GM04504 (cell line): ENCODE measurements at regions not wholly inside any gene's neighbourhood (a gene's known extent, or its start where the extent isn't known, plus 50 kb on each side); places are given as distances from the start of the nearest gene placed in this dataset.
"Not testable (repeated sequence)": the region's sequence is repeated elsewhere in the genome, so short reads cannot be mapped to it uniquely, and the experiment has no call there.

Experiments used
- DNase-seq: peaks from one replicate; pipeline ENCODE4 v3.0.0-alpha.2; 2012; ENCODE audit warnings: low read depth

- DNase-seq: no peak
These were observed 60.0 kb downstream of the DMAC1 start for GRCh38 chr9:7739595-7739994.

GRCh38 chr9:7735311-7735710 lies 64.3 kb downstream of the DMAC1 start:
- no peak for DNase-seq

GRCh38 chr9:7730164-7730445 lies 69.5 kb downstream of the DMAC1 start:
- no peak for DNase-seq

- no peak for DNase-seq
These were observed 70.0 kb downstream of the DMAC1 start for GRCh38 chr9:7729371-7730163.

GRCh38 chr9:7721291-7721690 lies 78.3 kb downstream of the DMAC1 start:
- no peak for DNase-seq

DNA sequence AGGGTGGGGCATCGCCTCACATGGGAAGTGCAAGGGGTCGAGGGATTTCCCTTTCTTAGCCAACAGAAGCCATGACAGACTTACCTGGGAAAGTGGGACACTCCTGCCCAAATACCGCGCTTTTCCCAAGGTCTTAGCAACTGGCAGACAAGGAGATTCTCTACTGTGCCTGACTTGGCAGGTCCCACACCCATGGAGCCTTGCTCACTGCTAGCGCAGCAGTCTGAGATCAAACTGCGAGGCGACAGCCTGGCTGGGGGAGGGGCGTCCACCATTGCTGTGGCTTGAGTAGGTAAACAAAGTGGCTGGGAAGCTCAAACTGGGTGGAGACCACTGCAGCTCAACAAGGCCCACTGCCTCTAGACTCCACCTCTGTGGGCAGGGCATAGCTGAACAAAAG lies 86.5 kb downstream of the DMAC1 start:
- DNase-seq: not testable (repeated sequence)

DNA sequence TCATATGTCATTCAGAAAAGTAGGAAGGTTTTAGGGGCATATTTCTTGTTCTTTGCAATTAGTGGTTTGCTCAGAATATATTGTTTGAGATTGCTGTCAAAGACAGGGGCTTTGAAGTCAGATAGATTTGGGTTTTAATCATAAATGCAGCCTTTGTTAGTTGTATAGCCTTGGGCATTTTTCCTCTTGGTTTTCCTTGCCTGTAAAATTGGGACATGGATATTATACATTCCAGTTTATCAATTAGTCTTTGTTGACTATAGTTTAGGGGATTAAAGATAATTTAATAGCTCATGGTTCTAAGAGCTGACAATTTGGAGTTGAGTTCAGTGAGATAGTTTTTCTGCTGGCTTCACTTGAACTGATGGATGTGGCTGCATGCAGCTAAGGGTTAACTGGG lies 88.9 kb downstream of the DMAC1 start:
- no peak for DNase-seq

DNA sequence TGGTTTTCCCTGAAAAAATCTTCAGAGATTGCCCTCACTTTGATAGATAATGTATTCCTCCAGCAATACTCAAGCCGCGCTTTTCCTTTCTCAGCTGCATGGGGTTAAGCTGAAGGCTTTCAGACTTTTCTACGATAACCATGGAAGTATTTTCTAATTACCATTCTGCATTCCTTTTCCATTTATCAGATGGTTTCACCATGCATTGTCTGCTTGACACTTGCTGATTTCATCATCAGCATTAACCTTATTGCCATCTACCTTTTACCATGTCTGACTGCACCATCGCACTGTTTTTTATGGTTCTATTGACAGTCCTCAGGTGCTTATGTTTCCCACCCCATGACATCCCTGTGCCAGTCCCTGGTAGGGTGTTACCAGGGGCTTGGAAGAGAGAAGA lies 91.6 kb downstream of the DMAC1 start:
- no peak for DNase-seq

DNA sequence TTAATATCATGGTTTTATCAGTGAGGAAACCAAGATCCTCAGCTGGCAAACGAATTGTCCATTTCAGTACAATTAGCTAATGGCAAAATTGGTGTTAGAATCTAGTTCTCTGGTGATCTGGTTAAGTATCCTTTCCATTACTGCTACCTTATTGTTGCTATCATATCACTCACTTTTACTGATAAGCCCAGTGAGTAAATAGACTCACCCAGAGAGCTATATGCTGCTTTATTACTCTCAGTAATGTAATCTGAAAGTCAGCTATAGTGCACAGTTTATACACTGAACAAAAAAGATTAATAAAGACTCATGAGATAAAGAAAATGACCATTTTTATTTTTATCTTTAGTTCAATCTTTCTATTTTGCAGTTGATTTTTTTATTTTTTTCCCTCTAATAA lies 95.0 kb downstream of the DMAC1 start:
- DNase-seq: no peak

GRCh38 chr9:7691909-7692308 lies 107.7 kb downstream of the DMAC1 start:
- DNase-seq: no peak

DNA sequence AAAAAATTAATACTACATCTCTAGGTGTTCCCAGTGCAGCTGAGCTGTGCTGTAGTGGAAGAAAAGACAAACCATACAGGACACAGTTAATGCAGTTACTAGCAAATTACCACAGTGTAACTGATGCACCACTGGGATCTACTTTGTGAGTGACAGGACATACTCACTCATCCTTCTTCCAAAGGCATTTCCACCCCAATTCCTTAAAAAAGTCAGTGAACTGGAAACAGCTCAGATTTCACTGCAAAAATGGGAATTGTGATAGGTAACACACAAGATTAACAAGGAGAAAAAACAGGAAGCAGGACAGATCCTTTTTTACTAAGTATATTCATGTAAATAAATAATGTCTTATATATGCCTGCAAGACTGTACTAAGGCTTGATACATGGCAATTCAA lies 109.6 kb downstream of the DMAC1 start:
- no peak for DNase-seq

- DNase-seq: no peak
These were observed 111.0 kb downstream of the DMAC1 start for GRCh38 chr9:7688626-7689025.

DNA sequence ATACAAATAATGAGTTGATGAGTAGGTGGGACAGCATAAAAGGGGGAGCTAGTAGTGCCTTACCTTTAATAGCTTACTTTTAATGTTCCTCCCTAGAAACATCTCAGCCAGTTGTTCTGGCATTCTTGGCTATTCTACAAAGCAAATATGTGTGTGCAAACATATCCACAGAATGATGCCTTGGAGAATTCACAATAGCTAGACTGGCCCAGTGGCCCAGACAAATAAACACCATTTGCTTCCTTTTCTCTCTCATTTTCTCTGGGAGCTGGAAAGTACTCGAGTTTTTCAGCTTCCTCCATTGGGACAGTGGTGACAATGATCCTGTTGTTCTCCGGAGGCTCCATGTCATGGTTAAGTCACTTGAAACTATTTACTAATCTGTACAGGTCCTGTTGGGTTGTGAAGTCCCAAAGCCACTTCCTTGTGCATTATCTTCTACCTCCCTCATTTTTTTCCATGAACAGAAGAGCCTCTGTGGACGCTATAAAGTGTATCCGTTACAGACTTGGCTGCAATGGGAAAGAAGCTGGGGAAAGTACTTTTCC lies 122.9 kb downstream of the DMAC1 start:
- DNase-seq: no peak

- no peak for DNase-seq
These were observed 127.7 kb downstream of the DMAC1 start for GRCh38 chr9:7671847-7672246.

- no peak for DNase-seq
These were observed 131.0 kb downstream of the DMAC1 start for GRCh38 chr9:7668541-7668940.

DNA sequence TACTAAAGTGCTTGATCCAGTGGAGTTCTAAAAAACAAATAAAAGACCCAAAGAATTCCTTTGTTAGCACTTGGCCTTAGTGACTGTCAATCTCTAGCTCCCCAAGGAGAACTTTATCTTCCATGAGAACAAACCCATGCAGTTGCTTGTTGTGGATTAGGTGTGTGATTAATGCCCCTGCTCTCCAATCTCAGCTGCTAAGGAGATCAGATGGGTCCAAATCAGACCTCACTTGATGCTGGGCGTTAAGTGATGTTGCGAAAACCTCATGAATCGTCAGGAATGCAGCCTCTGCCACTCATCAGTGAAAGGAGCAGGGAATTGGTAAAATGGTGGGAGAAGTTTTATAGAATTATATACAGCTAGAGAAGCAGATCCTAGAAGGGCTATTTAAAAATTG lies 133.7 kb downstream of the DMAC1 start:
- no peak for DNase-seq

DNA sequence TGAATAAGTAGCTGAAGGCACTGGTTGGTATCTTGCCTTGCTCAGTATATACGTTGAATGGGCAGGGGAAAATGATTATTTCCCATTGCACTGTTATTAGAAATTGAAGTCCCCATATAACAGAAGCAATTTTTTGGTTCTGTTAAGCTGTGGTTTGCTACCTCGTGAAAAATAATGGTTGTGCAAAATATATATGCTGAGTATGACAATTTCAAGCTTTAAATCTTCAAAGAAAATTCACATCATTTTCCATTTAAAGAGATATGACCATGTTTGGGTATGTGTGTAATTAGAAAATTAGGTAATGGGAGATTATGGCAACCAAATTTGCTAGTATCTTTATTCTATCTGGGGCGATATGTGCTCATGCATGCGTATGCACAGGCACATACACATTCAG lies 139.8 kb downstream of the DMAC1 start:
- DNase-seq: no peak

DNA sequence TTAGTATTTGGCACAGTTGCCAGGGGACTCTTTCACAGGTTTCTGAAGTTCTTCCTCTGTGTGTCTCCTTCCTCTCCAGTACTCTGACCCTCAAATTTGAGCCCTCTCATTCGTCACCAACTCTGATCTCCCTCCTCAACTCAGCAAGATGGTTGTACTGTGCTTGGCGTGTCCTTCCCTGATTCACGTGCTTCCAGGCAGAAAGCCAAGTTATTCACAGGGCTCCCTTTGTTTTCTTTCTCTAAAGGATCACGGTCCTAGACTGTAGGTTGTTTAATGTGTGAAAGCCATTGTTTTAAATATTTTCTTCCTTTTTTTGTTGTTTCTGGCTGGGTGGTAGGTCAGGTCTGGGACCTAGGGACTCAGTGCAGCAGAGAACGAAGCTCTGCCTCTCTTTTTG lies 142.9 kb downstream of the DMAC1 start:
- no peak for DNase-seq

DNA sequence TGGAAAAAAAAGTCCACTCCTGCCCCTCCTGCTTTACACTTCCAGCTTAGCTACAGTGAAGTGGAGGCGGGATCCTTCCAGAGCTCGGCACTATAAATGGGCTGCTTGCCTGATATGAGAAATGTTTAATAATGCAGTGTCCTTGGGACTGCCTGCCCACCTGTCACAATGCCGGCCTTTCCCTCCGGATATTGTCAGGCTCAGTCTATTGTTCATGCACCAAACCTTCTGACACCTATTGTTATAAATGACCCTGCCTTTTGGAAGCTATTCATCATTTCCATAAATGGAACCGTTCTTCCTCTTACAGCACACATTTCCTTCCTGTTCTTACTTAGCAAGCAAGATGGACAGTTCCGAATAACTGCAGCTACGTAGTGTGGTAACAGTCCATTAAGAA lies 146.3 kb downstream of the DMAC1 start:
- DNase-seq: no peak

- DNase-seq: no peak
These were observed 159.3 kb downstream of the DMAC1 start for GRCh38 chr9:7640231-7640630.

DNA sequence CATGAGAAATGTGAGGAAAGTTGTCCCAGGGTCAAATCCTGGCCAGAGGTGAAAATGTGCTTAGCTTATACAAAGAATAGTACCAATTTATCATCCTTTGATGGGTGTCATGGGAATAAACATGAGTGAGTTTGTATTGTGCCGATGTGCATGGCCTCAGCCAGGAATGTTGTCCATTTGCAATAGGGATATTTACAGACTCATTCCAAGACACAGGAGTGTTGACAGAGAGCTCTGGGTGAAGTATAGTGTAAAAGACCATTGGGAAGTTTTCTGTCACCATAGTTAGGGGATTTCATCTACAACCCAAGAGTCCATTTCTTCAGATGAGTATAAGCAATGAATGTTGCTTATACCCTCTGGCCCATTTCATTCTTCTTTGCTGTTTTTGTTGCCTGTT lies 160.1 kb downstream of the DMAC1 start:
- DNase-seq: no peak

- no peak for DNase-seq
These were observed 162.6 kb downstream of the DMAC1 start for GRCh38 chr9:7636838-7637467.

- no peak for DNase-seq
These were observed 163.3 kb downstream of the DMAC1 start for GRCh38 chr9:7636309-7636708.

- DNase-seq: not testable (repeated sequence)
These were observed 173.0 kb downstream of the DMAC1 start for GRCh38 chr9:7626571-7627029.
